ENCODE measurements at regions not wholly inside any gene's neighbourhood (a gene's known extent, or its start where the extent isn't known, plus 50 kb on each side); places are given as distances from the start of the nearest gene placed in this dataset.

- no peak for TF ChIP-seq CTCF (conservative IDR thresholded peaks at IDR 0.05; ENCODE audit: low read depth, low read length)
- TF ChIP-seq EZH2 (IDR thresholded peaks at IDR 0.05; ENCODE audit: borderline replicate concordance, low read depth, low read length, poor library complexity, severe bottlenecking): no peak
These were observed 403.6 kb upstream of the MAF start for GRCh38 chr16:80004113-80004512.
